K562 (cell line): ENCODE measurements at regions not wholly inside any gene's neighbourhood (a gene's known extent, or its start where the extent isn't known, plus 50 kb on each side); places are given as distances from the start of the nearest gene placed in this dataset.

Source experiments
- CBX5 ChIP-seq: IDR thresholded peaks from 2 replicates; pipeline ENCODE4 v1.6.1; 2014; ENCODE audit warnings: low read depth, borderline replicate concordance
- GTF2E2 ChIP-seq: fragments of 200-800 bp; sonication (Bioruptor generic); IDR thresholded peaks from 2 replicates; pipeline ENCODE4 v1.6.1; 2016; ENCODE audit warnings: missing genetic modification characterization, missing compliant biosample characterization
- KLF16 ChIP-seq: IDR thresholded peaks from 2 replicates; pipeline ENCODE4 v1.6.1; 2016; ENCODE audit warnings: antibody characterized with exemption
- POLR2A ChIP-seq: fragments of 450-650 bp; conservative IDR thresholded peaks from 2 replicates; pipeline ENCODE4 v1.6.1; 2016
- RAD21 ChIP-seq, 2 experiments: fragments of 250-450 bp in 1 of 2; fragments of 450-650 bp in 1 of 2; sonication (Bioruptor Pico) in 1 of 2; formaldehyde crosslinking in 1 of 2; IDR thresholded peaks in 1 of 2; conservative IDR thresholded peaks in 1 of 2; 2 replicates each; pipeline versions ENCODE4 v1.4.0 to v1.8.0; 2020 to 2022; ENCODE audit warnings: mild to moderate bottlenecking in 2 of 2, moderate library complexity in 1 of 2
- SIX5 ChIP-seq, 2 experiments: IDR thresholded peaks; 2 replicates each; pipeline ENCODE4 v1.6.1; 2011; ENCODE audit warnings: low read length in 2 of 2, borderline replicate concordance in 1 of 2, low read depth in 1 of 2, mild to moderate bottlenecking in 1 of 2, moderate library complexity in 1 of 2; ENCODE audit not compliant: insufficient read depth in 1 of 2
- TCF7L2 ChIP-seq: fragments of 150-350 bp; IDR thresholded peaks from 2 replicates; pipeline ENCODE4 v1.6.1; 2016; ENCODE audit warnings: low read depth, mild to moderate bottlenecking, low read length, moderate library complexity
- TF ChIP-seq, protein P1 (sequence below): fragments of 450-650 bp; IDR thresholded peaks from 2 replicates; pipeline ENCODE4 v1.6.1; 2016; ENCODE audit warnings: low read depth

GRCh38 chr4:159900562-159900961 lies 797.7 kb downstream of the RAPGEF2 start:
- TF ChIP-seq KLF16 (no peak), TCF7L2 (no peak), GTF2E2 (tag) (no peak), POLR2A (no peak), RAD21 (CRISPR knock-in tag; conservative IDR thresholded peaks at IDR 0.05 in 1 of 2, IDR thresholded peaks at IDR 0.05 in 1 of 2) (no peak), CBX5 (no peak), SIX5 (IDR thresholded peaks at IDR 0.05; ENCODE audit: borderline replicate concordance in 1 of 2, insufficient read depth in 1 of 2, low read depth in 1 of 2, low read length in 2 of 2) (no peak)
- TF ChIP-seq, protein P1, sequence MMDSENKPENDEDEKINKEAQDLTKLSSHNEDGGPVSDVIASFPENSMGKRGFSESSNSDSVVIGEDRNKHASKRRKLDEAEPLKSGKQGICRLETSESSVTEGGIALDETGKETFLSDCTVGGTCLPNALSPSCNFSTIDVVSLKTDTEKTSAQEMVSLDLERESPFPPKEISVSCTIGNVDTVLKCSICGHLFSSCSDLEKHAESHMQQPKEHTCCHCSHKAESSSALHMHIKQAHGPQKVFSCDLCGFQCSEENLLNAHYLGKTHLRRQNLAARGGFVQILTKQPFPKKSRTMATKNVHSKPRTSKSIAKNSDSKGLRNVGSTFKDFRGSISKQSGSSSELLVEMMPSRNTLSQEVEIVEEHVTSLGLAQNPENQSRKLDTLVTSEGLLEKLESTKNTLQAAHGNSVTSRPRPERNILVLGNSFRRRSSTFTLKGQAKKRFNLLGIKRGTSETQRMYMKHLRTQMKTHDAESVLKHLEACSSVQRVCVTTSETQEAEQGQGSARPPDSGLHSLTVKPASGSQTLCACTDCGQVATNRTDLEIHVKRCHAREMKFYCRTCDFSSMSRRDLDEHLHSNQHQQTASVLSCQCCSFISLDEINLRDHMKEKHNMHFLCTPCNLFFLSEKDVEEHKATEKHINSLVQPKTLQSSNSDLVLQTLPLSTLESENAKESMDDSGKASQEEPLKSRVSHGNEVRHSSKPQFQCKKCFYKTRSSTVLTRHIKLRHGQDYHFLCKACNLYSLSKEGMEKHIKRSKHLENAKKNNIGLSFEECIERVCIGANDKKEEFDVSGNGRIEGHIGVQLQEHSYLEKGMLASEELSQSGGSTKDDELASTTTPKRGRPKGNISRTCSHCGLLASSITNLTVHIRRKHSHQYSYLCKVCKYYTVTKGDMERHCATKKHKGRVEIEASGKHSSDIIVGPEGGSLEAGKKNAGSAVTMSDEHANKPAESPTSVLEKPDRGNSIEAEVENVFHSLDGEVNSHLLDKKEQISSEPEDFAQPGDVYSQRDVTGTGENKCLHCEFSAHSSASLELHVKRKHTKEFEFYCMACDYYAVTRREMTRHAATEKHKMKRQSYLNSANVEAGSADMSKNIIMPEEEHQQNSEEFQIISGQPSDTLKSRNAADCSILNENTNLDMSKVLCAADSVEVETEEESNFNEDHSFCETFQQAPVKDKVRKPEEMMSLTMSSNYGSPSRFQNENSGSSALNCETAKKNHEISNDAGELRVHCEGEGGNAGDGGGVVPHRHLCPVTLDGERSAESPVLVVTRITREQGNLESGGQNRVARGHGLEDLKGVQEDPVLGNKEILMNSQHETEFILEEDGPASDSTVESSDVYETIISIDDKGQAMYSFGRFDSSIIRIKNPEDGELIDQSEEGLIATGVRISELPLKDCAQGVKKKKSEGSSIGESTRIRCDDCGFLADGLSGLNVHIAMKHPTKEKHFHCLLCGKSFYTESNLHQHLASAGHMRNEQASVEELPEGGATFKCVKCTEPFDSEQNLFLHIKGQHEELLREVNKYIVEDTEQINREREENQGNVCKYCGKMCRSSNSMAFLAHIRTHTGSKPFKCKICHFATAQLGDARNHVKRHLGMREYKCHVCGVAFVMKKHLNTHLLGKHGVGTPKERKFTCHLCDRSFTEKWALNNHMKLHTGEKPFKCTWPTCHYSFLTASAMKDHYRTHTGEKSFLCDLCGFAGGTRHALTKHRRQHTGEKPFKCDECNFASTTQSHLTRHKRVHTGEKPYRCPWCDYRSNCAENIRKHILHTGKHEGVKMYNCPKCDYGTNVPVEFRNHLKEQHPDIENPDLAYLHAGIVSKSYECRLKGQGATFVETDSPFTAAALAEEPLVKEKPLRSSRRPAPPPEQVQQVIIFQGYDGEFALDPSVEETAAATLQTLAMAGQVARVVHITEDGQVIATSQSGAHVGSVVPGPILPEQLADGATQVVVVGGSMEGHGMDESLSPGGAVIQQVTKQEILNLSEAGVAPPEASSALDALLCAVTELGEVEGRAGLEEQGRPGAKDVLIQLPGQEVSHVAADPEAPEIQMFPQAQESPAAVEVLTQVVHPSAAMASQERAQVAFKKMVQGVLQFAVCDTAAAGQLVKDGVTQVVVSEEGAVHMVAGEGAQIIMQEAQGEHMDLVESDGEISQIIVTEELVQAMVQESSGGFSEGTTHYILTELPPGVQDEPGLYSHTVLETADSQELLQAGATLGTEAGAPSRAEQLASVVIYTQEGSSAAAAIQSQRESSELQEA: no peak
